T-helper 17 cell (primary cell): ENCODE measurements at regions not wholly inside any gene's neighbourhood (a gene's known extent, or its start where the extent isn't known, plus 50 kb on each side); places are given as distances from the start of the nearest gene placed in this dataset.

Experiments used
- ATAC-seq: fragments of 150-1000 bp; cut with Tn5 transposase; 2 replicates; pipeline ENCODE4 v1.10.0; 2021; ENCODE audit warnings: mild to moderate bottlenecking, moderate library complexity
- DNase-seq, 3 donors: peaks; one replicate each; pipeline versions ENCODE4 v3.0.0 to v3.0.0-alpha.2; 2020 to 2021
- H3K9me3 ChIP-seq: one replicate; pipeline ENCODE4 v1.7.0; 2013; ENCODE audit warnings: low read length, mild to moderate bottlenecking; ENCODE audit not compliant: control insufficient read depth, poor library complexity, severe bottlenecking
- H3K27ac Mint-ChIP-seq: one replicate; pipeline ENCODE4 v1.8.0; 2022; ENCODE audit warnings: mild to moderate bottlenecking, moderate library complexity, mixed read lengths
- H3K27me3 Mint-ChIP-seq: one replicate; pipeline ENCODE4 v1.8.0; 2022; ENCODE audit warnings: mixed read lengths
- H3K36me3 Mint-ChIP-seq: one replicate; pipeline ENCODE4 v1.8.0; 2022; ENCODE audit warnings: low read depth, mixed read lengths
- H3K4me1 Mint-ChIP-seq: one replicate; pipeline ENCODE4 v1.8.0; 2022; ENCODE audit warnings: mild to moderate bottlenecking, mixed read lengths
- H3K4me3 Mint-ChIP-seq: one replicate; pipeline ENCODE4 v1.8.0; 2022; ENCODE audit warnings: mild to moderate bottlenecking, moderate library complexity, mixed read lengths

- Mint-ChIP-seq H3K36me3 (no peaks in the 10 kb centered on the region), H3K4me3 (no peak overlapping the region), H3K27ac (no peak overlapping the region), H3K27me3 (no peaks in the 10 kb centered on the region), H3K4me1 (no peaks in the 10 kb centered on the region)
- ATAC-seq (no peak), DNase-seq (no peak)
- no peaks in the 10 kb centered on the region for H3K9me3 ChIP-seq
These were observed 728.7 kb upstream of the EEF2KMT start for GRCh38 chr16:5826332-5826731.

GRCh38 chr16:5820472-5820871 is 722.9 kb upstream of the EEF2KMT start:
- no peaks in the 10 kb centered on the region for H3K27me3 Mint-ChIP-seq
- H3K4me1 Mint-ChIP-seq: no peaks in the 10 kb centered on the region
- no peaks in the 10 kb centered on the region for H3K36me3 Mint-ChIP-seq
- no peak for ATAC-seq
- no peaks in the 10 kb centered on the region for H3K9me3 ChIP-seq
- no peak overlapping the region for H3K4me3 Mint-ChIP-seq
- DNase-seq: no peak
- H3K27ac Mint-ChIP-seq: no peak overlapping the region

DNA sequence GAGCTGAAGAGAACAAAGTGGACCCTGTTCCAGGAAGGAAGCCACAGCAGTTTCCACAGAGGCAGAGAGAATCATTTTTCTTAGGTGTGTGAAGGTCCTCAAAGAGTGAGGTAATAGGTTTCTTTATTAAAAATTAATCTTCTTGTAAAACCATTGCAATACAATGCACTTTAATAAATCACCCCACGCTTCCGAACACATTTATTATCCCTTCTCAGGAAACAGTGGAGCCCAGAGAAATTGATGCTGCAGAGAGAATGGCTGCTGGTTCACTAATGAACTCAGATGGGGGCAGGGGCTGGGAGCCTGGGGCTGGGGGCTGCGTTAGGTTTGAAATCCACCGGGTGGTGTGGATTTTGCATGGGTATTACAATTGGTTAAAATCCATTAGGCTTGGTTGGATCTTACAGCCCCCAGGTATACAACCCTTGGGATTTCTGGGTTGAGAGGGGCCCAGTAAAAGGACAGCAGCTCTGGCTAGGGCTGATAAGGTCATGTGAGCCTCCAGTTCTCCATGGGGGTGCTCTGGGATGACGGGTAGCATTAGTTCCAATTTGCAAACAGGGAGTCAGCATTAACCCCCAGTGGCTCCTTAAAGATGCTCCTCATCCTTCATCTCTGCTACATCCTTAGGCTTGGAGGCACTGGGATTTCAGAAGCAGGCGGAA is 718.1 kb upstream of the EEF2KMT start:
- no peak for ATAC-seq

DNA sequence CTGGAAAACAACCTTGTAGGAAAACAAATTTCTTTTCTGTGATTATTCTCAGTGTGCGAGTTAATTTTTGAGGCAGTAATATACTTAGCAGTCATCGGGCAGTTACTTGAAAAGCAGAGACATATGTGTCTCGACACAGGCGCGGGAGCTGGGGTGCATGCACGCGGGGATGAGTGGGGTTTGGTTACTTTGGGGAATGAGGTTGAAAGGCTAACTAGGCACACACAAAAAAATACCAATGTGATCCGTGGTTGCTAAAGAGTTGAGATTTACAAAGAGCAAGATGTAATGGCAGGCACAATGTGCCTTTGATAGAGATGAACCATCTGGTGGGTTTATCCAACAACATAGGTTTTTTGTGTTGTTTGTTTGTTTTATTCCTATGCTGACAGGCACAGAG is 703.8 kb upstream of the EEF2KMT start:
- H3K4me3 Mint-ChIP-seq: no peak overlapping the region
- H3K36me3 Mint-ChIP-seq: no peaks in the 10 kb centered on the region

More for the DNA sequence above, 718.1 kb upstream of the EEF2KMT start:
- Mint-ChIP-seq H3K27me3 (no peaks in the 10 kb centered on the region), H3K4me1 (no peaks in the 10 kb centered on the region), H3K27ac (no peak overlapping the region), H3K4me3 (no peak overlapping the region), H3K36me3 (no peaks in the 10 kb centered on the region)
- DNase-seq: no peak
- H3K9me3 ChIP-seq: no peaks in the 10 kb centered on the region

DNA sequence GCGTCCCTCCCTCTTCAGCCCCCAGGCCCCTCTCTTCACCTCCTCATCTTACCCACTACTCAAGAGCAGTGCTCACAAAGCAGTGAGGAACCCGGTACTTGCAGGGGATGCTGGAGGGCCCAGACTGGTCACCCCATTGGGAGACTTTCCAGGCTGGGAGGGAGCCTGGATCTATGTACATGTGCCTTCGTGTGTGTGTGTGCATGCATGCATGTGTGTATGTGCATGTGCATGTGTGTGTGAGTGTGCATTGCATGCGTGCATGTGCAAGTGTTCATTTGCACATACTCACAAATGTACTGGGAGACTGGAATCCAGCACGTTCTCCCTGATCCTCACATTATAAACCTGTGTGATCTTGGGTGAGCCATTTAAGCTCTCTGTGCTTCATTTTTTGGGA is 696.0 kb upstream of the EEF2KMT start:
- Mint-ChIP-seq H3K27me3 (no peaks in the 10 kb centered on the region), H3K36me3 (no peaks in the 10 kb centered on the region), H3K27ac (no peak overlapping the region), H3K4me3 (no peak overlapping the region), H3K4me1 (no peaks in the 10 kb centered on the region)
- H3K9me3 ChIP-seq: no peaks in the 10 kb centered on the region
- DNase-seq (no peak), ATAC-seq (no peak)

More for the DNA sequence above, 703.8 kb upstream of the EEF2KMT start:
- ATAC-seq: no peak
- H3K27me3 Mint-ChIP-seq: no peaks in the 10 kb centered on the region
- no peak overlapping the region for H3K27ac Mint-ChIP-seq
- DNase-seq: no peak
- no peaks in the 10 kb centered on the region for H3K4me1 Mint-ChIP-seq
- no peaks in the 10 kb centered on the region for H3K9me3 ChIP-seq

DNA sequence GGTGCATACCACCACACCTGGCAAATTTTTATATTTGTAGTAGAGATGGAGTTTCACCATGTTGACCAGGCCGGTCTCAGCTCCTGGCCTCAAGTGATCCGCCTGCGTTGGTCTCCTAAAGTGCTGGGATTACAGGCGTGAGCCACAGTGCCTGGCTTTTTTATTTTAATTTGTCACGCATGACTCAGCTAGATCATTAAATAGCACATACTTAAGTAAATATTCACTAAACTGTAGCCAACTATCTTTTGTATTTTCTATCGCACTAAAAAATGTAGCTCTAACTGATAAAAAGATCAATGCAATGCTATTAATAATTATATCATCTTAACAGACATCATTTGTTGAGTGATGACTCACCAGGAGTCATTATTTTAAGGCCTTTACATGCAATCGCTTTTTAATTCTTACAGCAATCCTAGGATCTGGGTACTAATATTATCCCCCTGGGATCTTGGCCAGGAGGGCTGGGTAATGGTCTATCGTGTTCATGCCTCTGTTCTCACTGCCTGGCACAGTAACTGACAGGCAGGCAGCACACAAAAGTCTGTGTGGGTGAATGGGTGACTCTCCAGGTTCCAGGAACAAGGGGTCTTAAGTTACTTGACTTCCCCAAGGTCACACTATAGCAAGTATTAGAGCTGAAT is 693.5 kb upstream of the EEF2KMT start:
- Mint-ChIP-seq H3K4me3 (no peak overlapping the region), H3K36me3 (no peaks in the 10 kb centered on the region), H3K27ac (no peak overlapping the region), H3K27me3 (no peaks in the 10 kb centered on the region), H3K4me1 (no peaks in the 10 kb centered on the region)
- DNase-seq (no peak), ATAC-seq (no peak)
- no peaks in the 10 kb centered on the region for H3K9me3 ChIP-seq

DNA sequence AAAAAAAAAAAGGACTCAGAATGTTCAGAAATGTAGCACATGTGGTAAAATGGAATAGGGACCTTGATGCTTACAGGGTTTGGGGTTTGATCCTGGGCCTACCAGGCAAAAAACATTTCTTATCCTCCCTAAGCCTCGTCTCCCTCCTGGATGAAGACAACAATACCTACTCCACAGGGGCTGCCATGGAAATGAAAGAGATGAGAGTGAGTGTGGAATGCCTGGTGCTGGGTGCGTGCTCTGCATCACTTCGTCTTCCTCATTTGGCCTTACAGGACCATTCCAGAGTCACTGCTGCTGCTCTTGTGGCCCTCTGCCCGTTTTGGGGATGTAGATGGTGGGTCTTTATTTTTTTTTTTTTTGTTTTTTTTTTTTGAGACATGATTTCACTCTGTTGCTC is 692.9 kb upstream of the EEF2KMT start:
- no peak overlapping the region for H3K4me3 Mint-ChIP-seq
- DNase-seq (no peak), ATAC-seq (no peak)
- no peak overlapping the region for H3K27ac Mint-ChIP-seq
- H3K4me1 Mint-ChIP-seq: no peaks in the 10 kb centered on the region
- no peaks in the 10 kb centered on the region for H3K36me3 Mint-ChIP-seq
- no peaks in the 10 kb centered on the region for H3K27me3 Mint-ChIP-seq
- H3K9me3 ChIP-seq: no peaks in the 10 kb centered on the region

GRCh38 chr16:5789033-5789432 is 691.4 kb upstream of the EEF2KMT start:
- DNase-seq (no peak), ATAC-seq (no peak)
- no peaks in the 10 kb centered on the region for H3K27me3 Mint-ChIP-seq
- H3K36me3 Mint-ChIP-seq: no peaks in the 10 kb centered on the region
- H3K27ac Mint-ChIP-seq: no peak overlapping the region
- no peaks in the 10 kb centered on the region for H3K4me1 Mint-ChIP-seq
- H3K4me3 Mint-ChIP-seq: no peak overlapping the region
- no peaks in the 10 kb centered on the region for H3K9me3 ChIP-seq

GRCh38 chr16:5781436-5781835 is 683.8 kb upstream of the EEF2KMT start:
- H3K4me1 Mint-ChIP-seq: no peaks in the 10 kb centered on the region
- no peaks in the 10 kb centered on the region for H3K9me3 ChIP-seq
- no peak overlapping the region for H3K27ac Mint-ChIP-seq
- H3K27me3 Mint-ChIP-seq: no peaks in the 10 kb centered on the region
- H3K36me3 Mint-ChIP-seq: no peaks in the 10 kb centered on the region
- ATAC-seq (no peak), DNase-seq (no peak)
- H3K4me3 Mint-ChIP-seq: no peak overlapping the region

GRCh38 chr16:5776876-5777275 is 679.3 kb upstream of the EEF2KMT start:
- no peak for DNase-seq
- H3K27ac Mint-ChIP-seq: no peak overlapping the region
- no peak overlapping the region for H3K4me3 Mint-ChIP-seq
- H3K4me1 Mint-ChIP-seq: no peaks in the 10 kb centered on the region
- H3K36me3 Mint-ChIP-seq: no peaks in the 10 kb centered on the region
- H3K9me3 ChIP-seq: no peaks in the 10 kb centered on the region
- ATAC-seq: no peak
- H3K27me3 Mint-ChIP-seq: no peaks in the 10 kb centered on the region

- H3K4me1 Mint-ChIP-seq: no peaks in the 10 kb centered on the region
- no peak overlapping the region for H3K27ac Mint-ChIP-seq
- no peaks in the 10 kb centered on the region for H3K9me3 ChIP-seq
- no peak overlapping the region for H3K4me3 Mint-ChIP-seq
- no peaks in the 10 kb centered on the region for H3K27me3 Mint-ChIP-seq
- ATAC-seq: no peak
- DNase-seq: no peak
- H3K36me3 Mint-ChIP-seq: no peaks in the 10 kb centered on the region
These were observed 678.3 kb upstream of the EEF2KMT start for GRCh38 chr16:5775916-5776315.

GRCh38 chr16:5770118-5770517 is 672.5 kb upstream of the EEF2KMT start:
- ATAC-seq: no peak
- Mint-ChIP-seq H3K4me3 (no peak overlapping the region), H3K27me3 (no peaks in the 10 kb centered on the region), H3K4me1 (no peaks in the 10 kb centered on the region), H3K27ac (no peak overlapping the region), H3K36me3 (no peaks in the 10 kb centered on the region)
- no peaks in the 10 kb centered on the region for H3K9me3 ChIP-seq
- DNase-seq: no peak

DNA sequence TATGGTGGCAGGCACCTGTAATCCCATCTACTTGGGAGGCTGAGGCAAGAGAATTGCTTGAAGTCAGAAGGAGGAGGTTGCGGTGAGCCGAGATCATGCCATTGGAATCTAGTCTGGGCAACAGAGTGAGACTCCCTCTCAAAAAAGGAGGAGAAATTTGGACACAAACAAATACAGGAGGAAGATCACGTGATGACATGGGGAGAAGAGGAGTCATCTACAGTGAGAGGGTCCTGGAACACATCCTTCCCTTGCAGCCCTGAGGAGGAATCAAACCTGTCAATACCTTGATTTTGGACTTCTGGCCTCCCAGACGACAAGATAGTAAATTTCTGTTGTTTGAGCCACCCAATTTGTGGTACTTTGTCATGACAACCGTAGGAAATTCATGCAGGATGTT is 671.9 kb upstream of the EEF2KMT start:
- ATAC-seq (no peak), DNase-seq (no peak)
- H3K9me3 ChIP-seq: no peaks in the 10 kb centered on the region
- no peaks in the 10 kb centered on the region for H3K27me3 Mint-ChIP-seq
- H3K4me1 Mint-ChIP-seq: no peaks in the 10 kb centered on the region
- no peak overlapping the region for H3K4me3 Mint-ChIP-seq
- H3K36me3 Mint-ChIP-seq: no peaks in the 10 kb centered on the region
- H3K27ac Mint-ChIP-seq: no peak overlapping the region

GRCh38 chr16:5768445-5768844 is 670.9 kb upstream of the EEF2KMT start:
- H3K9me3 ChIP-seq: no peaks in the 10 kb centered on the region
- H3K36me3 Mint-ChIP-seq: no peaks in the 10 kb centered on the region
- H3K4me3 Mint-ChIP-seq: no peak overlapping the region
- H3K27me3 Mint-ChIP-seq: no peaks in the 10 kb centered on the region
- ATAC-seq (no peak), DNase-seq (no peak)
- H3K4me1 Mint-ChIP-seq: no peaks in the 10 kb centered on the region
- no peak overlapping the region for H3K27ac Mint-ChIP-seq
